Dermis microvascular lymphatic vessel endothelial cell (primary cell): ENCODE measurements at regions not wholly inside any gene's neighbourhood (a gene's known extent, or its start where the extent isn't known, plus 50 kb on each side); places are given as distances from the start of the nearest gene placed in this dataset.
"Not testable (repeated sequence)": the region's sequence is repeated elsewhere in the genome, so short reads cannot be mapped to it uniquely, and the experiment has no call there.

Experiments
- DNase-seq, 2 donors: peaks; one replicate each; pipeline versions ENCODE4 v3.0.0 to v3.0.0-alpha.2; 2010; ENCODE audit warnings: low read depth in 2 of 2

DNA sequence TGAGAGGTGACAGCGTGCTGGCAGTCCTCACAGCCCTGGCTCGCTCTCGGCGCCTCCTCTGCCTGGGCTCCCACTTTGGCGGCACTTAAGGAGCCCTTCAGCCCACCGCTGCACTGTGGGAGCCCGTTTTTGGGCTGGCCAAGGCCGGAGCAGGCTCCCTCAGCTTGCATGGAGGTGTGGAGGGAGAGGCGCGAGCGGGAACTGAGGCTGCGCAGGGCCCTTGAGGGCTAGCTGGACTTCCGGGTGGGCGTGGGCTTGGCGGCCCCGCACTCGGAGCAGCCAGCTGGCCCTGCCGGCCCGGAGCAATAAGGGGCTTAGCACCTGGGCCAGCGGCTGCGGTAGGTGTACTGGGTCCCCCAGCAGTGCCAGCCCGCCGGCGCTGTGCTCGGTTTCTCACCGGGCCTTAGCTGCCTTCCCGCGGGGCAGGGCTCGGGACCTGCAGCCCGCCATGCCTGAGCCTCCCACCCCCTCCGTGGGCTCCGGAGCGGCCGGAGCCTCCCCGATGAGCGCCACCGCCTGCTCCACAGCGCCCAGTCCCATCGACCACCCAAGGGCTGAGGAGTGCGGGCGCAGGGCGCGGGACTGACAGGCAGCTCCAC lies 401.6 kb upstream of the LMO3 start:
- not testable (repeated sequence) for DNase-seq

DNA sequence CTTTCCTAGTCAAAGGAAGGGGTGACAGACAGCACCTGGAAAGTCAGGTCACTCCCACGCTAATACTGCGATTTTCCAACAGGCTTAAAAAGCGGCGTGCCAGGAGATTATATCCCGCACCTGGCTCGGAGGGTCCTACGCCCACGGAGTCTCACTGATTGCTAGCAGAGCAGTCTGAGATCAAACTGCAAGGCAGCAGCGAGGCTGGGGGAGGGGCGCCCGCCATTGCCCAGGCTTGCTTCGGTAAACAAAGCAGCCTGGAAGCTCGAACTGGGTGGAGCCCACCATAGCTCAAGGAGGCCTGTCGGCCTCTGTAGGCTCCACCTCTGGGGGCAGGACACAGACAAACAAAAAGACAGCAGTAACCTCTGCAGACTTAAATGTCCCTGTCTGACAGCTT lies 392.6 kb upstream of the LMO3 start:
- DNase-seq, result not testable (repeated sequence)

DNA sequence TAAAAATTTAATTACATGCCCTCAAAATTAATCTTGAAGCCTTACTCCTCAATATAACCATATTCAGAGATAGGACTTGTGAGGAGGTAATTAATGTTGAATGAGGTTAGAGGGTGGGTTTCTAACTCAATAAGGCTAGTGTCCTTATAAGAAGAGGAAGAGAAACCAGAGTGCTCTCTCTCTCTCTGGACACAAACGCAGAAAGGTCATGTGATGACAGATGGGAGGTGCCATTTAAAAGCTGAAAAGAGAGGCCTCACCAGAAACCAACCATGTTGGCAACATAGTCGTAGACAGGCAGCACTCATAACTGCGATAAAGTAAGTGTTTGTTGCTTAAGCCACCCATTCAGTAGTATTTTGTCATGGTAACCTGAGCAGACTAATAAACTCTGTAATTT lies 378.5 kb upstream of the LMO3 start:
- no peak for DNase-seq

DNA sequence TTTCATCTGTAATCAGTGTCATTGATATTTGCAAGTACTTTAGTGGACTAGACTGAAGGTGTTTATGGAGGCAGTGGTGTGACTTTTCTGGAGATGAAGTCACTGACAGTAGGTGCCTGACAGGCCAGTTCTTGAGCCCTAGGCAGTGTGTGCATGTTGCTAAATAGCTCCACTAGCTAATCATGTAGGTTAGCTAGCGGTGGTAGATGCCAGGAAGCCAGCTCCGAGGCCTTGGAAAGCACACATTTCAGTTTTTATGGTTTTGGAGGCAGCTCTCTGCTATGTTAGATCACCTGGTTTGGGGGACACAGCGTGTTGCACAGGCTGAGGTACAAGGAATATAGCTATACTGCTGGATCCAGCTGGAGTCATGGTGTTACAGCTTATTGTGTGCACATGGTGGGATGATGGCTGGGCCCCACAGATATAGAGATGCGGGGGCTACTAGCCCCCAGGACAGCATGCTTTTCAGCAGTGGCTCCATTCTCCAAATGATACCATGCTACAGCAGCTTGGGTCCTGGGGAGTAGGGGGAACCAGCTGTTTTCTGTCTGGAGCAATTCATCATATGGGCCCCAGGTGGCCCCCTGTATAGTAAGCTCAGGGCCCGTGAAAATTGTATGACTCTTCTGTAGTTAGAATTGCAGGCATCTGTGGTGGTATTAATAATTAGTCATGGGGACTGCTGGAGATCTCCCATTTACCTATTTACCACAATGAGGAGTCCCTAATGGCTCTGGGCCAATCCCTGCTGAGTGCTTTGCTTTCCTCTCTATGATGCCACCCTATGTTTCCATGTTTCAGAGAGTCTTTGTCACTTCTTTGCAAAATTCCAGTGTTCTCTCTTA lies 367.2 kb upstream of the LMO3 start:
- no peak for DNase-seq

DNA sequence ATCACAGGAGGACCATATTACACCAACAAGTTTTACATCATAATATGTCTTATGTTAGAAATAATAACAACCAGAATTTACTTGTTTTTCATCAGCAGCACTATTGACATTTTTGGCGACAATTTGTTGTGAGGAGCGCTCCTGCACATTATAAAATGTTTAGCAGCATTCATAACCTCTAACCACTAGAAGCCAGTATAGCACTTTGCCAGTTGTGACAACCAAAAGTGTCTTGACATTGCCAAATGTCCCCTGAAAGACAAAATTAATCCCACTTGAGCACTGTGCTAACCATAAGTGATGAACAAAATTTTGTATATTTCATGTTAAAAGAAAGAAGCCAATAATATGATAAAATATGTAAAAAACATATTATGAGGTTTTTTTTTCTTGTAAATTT lies 356.9 kb upstream of the LMO3 start:
- no peak for DNase-seq

DNA sequence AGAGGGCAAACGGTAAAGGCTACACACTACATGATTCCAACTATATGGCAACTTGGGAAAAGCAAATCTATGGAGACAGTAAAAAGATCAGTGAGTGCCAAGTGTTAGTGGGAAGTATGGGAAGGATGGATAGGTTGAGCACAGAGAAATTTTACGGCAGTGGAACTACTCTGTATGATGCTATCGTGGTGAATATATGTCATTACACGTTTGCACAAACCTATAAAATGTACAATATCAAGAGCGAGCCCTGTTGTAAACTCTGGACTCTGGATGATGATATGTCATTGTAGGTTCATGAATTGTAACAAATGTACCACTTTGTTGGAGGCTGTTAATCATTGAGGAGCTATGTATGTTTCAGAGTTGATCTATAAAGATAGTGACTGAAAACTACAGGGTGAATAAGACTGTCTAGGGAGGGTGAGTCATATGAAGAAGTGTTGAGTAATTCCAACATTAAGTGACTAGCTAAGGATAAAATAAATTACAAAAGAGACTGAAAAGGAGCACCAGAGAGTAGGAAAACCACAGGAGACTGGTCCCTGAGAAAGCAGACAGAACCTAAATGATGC lies 349.2 kb upstream of the LMO3 start:
- no peak for DNase-seq

DNA sequence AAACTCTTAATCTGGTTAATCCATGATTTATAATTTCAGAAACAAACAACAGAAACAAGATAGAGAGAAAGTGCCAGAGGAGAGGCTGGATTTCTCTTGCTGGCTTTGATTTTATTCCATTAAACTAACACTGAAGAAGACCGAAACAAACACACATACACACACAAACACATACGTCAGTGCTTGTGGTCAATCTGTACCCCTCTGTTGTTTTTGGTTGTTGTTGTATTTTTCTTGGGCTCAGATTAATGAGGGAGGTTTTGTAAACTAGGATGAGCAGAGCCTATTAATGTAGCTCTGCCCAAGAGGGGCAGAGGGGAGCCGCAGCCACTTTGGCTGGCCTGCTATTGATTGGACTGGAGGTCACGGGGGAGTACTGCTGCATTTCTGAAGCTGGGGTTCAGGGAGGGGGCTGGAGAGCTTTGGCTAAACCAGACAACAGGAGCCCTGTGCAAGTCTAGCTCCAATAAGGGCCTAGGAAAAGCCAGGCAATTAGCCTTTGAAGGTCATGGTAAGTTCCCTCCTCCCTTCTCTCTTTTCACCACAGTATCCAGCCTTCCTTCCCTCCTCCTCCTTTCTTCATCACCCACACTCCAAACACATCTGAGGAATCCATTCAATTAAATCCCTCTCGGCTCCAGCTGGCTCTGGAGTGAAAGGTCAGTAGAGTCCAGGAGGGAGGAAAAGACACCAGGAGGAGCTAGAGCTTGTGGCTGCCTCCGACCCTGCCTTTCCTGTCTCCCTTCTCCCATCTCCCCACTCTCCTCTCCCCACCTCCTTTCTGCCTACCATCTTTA lies 344.1 kb upstream of the LMO3 start:
- no peak for DNase-seq

DNA sequence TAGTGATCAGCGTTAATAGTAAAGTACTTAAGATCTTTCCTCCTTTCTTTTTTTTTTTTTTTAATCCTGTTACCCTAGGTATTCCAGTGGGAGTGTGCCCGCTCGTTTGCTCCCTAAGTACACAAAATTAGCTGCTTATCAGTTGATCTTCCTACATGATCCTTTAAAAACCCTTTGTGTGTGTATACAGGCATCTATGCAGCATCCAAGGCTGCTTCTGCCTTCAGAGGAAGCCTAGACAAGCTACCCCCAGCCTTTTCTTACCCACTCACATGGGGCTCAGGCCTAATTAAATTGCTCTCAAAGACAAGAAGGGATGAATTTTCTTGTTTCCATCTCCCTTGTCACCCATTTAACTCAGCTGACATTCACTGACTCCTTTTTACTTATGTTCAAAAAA lies 343.4 kb upstream of the LMO3 start:
- no peak for DNase-seq

DNA sequence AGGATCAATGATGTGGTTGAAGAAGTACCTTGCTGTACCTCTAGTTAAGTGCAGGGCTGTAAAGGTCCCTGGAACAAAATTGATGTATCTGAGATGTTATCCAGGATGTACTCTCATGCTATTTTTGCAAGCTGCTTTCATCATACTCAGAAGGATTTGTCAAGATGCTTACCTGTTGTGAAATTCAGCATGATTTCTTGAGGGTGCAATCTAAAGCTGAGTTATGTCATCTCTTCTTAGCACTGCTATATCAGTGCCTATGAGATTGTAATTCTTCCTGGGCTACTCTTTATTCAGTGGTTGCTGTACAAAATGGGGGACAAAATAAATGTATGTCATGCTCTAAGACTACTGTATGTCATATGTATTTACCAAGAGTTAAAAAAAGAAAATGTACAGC lies 340.7 kb upstream of the LMO3 start:
- DNase-seq, result no peak

DNA sequence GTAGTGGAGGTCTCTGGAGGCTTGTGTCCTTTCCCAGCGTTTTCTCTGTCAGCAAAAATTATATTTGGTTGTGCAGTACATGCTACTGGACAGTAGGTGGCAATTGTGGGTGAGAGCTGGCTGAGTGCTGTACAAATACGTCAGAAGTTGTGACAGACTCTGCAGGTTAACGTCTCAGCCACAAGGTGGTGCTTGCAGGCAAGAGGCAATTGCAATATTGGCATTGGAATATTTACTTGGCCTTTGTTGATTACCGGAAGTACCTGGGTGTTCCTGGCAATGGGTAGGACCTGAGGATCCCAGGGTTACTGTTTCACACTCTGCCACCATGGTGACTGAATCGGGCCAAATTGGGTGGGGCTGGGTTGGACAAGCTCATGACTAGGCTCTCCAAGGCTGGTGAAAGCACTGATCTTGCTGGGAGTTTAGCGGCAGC lies 333.9 kb upstream of the LMO3 start:
- DNase-seq, result peak; percentile 43 to 72

DNA sequence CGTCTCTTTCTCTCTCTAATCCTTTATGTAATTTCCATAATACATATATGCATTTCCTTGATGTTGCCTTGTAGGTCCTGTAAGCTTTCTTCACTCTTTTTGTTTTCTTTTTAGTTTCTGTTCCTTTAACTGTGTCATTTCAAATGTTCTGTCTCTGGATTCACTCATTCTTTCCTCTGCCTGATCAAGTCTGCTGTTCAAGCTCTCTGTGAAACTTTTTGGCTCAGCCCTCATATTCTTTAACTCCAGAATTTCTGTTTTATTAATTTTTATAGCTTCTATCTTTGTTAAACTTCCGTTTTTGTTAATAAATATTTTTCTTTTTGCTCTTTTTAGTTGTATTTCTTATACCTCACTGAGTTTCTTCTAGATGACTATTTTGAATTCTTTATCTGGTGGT lies 321.3 kb upstream of the LMO3 start:
- DNase-seq, result no peak

DNA sequence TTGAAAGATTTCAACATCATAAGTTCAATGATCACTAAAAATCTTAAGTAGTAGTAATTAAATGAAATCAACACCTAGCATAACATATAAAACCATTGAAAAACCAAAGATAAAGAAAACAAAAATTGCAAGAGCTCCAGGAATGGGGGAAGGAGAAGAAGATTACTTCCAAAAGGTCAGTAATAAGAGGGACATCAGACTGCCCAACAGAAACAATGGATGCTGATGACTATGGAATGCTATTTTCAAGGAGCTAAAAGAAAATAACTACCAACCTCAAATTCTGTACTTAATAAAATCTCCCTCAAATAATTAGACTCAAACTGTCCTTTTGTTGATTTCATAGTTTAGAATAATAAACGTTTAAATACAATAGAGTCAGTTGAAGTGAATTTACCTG lies 314.5 kb upstream of the LMO3 start:
- no peak for DNase-seq

DNA sequence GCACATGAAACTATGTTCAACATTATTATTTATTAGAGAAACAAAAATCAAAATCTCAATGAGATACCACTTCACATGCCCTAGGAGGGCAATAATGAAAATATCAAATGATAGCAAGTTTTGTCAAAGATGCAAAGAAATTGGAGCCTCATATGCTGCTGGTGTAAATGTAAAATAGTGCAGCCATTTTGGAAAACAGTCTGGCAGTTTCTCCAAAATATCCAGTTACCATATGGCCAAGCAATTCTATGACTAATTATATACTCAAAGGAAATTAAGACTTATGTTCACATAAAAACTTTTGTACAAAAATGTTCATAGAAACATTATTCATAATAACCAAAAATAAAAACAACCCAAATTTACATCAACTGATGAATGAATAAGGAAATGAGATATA lies 313.6 kb upstream of the LMO3 start:
- DNase-seq, result no peak

DNA sequence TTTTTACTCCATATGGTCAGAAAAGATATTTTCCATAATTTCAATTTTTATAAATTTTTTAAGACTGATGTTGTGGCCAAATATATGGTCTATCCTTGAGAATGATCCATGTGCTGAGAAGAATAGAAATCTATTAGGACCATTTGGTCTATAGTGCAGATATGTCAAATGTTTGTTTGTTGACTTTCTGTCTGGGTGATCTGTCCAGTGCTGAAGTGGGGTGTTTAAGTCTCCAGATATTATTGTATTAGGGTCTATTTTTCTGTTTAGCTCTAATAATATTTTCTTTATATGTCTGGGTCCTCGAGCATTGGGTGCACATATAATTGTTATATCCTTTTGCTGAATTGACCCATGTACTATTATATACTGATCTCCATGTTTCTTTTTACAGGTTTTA lies 308.9 kb upstream of the LMO3 start:
- no peak for DNase-seq

DNA sequence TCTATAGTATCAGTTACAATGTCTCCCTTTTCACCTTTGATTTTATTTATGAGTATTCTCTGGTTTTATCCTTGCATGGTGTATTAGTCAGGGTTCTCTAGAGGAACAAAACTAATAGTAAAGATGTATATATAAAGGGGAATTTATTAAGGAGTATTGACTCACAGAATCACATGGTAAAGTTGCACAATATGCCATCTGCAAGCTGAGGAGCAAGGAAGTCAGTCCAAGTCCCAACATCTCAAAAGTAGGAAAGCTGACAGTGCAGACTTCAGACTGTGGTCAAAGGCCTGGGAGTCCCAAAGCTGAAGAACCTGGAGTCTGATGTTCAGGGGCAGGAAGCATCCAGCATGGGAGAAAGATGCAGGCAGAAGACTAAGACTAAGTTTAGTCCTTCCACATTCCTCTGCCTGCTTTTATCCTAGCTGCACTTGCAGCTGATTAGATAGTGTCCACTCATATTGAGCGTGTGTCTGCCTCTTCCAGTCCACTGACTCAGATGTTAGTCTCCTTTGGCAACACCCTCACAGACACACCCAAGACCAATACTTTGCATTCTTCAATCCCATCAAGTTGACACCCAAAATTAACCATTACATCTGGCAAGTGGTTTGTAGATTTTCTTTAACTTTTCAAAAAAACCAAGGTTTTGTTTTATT lies 308.0 kb upstream of the LMO3 start:
- no peak for DNase-seq

DNA sequence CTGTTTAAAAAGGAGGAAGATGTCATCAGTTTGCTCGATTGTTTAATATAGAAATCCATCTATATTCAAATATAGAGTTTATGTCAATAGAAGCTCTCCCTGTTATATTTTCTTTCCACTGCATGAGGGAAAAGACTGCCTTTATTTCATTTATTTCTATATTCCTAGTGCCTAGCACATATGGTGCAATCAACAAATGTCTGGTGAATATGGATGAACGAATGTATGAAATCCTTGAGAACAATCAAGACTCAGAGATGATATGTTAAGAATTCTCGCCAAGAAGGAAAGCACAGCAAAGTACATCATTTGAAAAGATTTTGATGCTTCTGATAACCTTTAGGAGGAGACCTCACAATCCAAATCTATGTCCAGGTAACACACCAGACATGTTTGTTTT lies 296.0 kb upstream of the LMO3 start:
- DNase-seq, result no peak

DNA sequence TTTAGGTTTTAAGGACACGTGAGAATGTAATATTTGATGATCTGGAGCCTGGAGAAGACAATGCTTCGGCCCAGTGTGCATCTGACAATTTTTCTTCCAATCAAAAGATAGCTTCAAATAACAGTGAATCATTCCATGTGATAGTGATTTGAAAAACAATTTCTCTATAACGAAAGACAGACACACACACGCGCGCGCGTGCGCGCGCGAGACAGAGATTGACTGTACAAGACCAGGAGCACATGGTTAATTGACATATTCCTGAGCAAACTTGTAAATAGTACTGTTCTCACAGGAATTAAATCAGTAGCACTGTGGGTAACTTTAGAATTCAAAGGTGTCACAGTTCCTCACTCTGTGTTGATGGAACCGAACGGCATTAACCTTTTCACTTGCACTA lies 287.5 kb upstream of the LMO3 start:
- DNase-seq, result no peak

DNA sequence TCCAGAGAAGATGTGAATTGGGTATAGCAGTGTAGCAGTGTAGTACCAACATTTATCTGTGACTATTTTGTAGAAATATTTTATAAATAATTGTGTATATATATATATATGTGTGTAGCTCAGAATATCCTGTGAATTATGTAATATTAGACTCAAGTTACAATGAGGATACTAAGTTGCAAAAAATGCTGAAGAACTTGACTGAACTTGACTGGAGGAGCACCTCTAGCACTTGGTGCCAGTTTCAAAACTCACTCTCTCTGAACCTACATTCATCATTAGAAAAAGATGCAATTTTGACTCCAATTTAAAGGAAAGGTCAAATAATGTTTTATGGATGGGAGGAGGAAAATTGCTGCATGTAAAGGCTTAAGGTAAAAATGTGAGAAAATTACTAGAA lies 285.7 kb upstream of the LMO3 start:
- DNase-seq, result no peak

DNA sequence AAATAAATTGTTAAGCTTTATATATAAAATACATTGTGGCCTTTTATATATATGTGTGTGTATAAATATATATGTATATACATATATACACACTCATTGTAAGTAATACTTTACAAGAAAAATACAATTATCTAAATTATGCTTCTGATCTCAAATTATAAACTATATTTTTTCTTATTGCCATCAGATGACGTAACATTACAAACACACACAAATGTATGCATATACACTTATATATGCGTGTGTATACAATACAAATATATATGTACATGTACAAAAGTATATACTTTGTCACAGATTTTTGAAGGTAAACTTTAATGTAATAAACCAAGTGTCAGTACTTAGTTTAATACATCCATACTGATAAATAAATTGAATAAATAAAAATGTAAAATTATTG lies 278.9 kb upstream of the LMO3 start:
- DNase-seq, result no peak

DNA sequence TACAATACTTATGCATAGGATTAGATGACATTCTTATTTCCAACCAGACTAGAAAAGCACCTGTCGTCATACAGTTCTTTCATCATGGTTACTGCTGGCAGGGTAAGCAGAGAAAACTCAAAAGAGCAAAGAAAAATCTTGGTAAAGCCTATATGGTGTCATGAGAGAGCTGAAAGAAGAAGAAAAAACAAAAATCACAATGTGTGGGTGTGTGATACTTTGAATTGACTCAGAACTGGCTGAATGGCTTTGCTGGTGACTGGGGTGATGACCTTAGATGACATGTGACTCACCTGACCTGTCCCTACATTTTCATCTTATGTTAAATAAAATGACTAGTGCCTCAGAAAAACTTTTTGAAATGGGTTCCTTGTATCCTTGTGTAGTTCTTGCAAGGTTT lies 278.1 kb upstream of the LMO3 start:
- DNase-seq, result no peak

DNA sequence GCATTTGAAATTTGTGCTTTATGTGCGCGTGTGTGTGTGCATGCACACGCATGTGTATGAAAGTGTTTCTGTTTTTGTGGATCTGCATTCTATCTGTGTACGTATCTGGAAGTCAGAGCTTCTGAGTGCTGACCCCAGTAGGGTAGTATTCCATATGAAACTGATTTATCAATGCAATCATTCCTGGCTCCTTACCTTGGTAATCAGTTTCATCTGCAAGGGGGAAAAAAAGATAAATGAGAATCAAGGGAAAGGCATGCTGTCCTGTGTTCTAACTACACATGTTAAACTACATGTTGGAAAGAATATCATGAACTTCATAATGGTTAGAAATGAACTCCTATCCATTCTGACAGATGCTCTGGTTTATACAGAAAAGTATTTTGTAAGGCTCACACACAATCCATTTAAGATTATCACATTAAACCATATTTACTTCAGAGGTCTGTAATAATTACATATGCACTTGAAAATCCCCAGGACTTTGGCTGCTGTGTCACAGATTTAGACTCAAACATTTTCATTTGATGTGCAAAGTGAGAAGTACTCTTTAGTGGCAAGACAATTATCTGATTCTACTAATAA lies 276.1 kb upstream of the LMO3 start:
- DNase-seq, result no peak
